ENCODE measurements at regions not wholly inside any gene's neighbourhood (a gene's known extent, or its start where the extent isn't known, plus 50 kb on each side); places are given as distances from the start of the nearest gene placed in this dataset.

GRCh38 chr12:4106621-4107020 is 166.9 kb upstream of the CCND2 start:
- ATAC-seq = no peak
- TF ChIP-seq ZNF565 (CRISPR knock-in tag; conservative IDR thresholded peaks at IDR 0.05; ENCODE audit: low read depth) (no peak), PPARA (CRISPR knock-in tag; IDR thresholded peaks at IDR 0.05; ENCODE audit: borderline replicate concordance) (no peak), ARNTL (CRISPR knock-in tag; IDR thresholded peaks at IDR 0.05; ENCODE audit: borderline replicate concordance, low read depth) (no peak)

DNA sequence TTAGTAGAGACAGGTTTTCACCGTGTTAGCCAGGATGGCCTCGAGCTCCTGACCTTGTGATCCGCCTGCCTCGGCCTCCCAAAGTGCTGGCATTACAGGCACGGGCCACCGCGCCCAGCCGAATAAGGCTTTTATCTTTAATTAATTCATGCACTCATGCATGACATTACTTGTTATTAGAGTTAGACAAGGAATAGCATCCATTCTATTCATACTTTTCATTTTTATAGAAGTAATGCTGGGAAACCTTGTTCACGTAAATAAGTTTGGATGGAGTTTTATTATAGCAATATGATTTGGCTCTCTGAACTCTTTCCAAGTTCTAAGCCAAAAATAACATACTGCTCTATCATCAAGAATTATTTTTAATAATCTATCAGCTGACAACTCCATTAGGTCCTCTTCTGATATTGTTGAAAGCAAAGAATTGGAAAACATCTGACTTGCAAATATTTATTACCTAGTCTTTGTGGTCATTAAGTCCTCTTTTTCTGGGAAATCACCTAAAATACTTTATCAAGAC is 168.8 kb upstream of the CCND2 start:
- no peak for ATAC-seq
- no peak for TF ChIP-seq GLIS3 (CRISPR knock-in tag; IDR thresholded peaks at IDR 0.05)
- no peak for TF ChIP-seq RARB (CRISPR knock-in tag; IDR thresholded peaks at IDR 0.05)
- no peak for TF ChIP-seq ZFP30 (CRISPR knock-in tag; IDR thresholded peaks at IDR 0.05)
- TF ChIP-seq, protein P1, sequence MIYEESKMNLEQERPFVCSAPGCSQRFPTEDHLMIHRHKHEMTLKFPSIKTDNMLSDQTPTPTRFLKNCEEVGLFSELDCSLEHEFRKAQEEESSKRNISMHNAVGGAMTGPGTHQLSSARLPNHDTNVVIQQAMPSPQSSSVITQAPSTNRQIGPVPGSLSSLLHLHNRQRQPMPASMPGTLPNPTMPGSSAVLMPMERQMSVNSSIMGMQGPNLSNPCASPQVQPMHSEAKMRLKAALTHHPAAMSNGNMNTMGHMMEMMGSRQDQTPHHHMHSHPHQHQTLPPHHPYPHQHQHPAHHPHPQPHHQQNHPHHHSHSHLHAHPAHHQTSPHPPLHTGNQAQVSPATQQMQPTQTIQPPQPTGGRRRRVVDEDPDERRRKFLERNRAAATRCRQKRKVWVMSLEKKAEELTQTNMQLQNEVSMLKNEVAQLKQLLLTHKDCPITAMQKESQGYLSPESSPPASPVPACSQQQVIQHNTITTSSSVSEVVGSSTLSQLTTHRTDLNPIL (CRISPR knock-in tag; IDR thresholded peaks at IDR 0.05; ENCODE audit: low read depth) = no peak
- no peak for TF ChIP-seq ESRRG (CRISPR knock-in tag; IDR thresholded peaks at IDR 0.05)
- TF ChIP-seq ZNF8 (CRISPR knock-in tag; IDR thresholded peaks at IDR 0.05) = no peak
- no peak for TF ChIP-seq BACH2 (CRISPR knock-in tag; IDR thresholded peaks at IDR 0.05; ENCODE audit: borderline replicate concordance)
- no peak for TF ChIP-seq SNAI2 (CRISPR knock-in tag; IDR thresholded peaks at IDR 0.05)
- no peak for TF ChIP-seq TOX (CRISPR knock-in tag; IDR thresholded peaks at IDR 0.05; ENCODE audit: borderline replicate concordance)
- TF ChIP-seq, protein P2, sequence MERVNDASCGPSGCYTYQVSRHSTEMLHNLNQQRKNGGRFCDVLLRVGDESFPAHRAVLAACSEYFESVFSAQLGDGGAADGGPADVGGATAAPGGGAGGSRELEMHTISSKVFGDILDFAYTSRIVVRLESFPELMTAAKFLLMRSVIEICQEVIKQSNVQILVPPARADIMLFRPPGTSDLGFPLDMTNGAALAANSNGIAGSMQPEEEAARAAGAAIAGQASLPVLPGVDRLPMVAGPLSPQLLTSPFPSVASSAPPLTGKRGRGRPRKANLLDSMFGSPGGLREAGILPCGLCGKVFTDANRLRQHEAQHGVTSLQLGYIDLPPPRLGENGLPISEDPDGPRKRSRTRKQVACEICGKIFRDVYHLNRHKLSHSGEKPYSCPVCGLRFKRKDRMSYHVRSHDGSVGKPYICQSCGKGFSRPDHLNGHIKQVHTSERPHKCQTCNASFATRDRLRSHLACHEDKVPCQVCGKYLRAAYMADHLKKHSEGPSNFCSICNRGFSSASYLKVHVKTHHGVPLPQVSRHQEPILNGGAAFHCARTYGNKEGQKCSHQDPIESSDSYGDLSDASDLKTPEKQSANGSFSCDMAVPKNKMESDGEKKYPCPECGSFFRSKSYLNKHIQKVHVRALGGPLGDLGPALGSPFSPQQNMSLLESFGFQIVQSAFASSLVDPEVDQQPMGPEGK (CRISPR knock-in tag; IDR thresholded peaks at IDR 0.05; ENCODE audit: borderline replicate concordance) = no peak
- TF ChIP-seq ZNF565 (CRISPR knock-in tag; conservative IDR thresholded peaks at IDR 0.05; ENCODE audit: low read depth) = no peak
- TF ChIP-seq, protein P3, sequence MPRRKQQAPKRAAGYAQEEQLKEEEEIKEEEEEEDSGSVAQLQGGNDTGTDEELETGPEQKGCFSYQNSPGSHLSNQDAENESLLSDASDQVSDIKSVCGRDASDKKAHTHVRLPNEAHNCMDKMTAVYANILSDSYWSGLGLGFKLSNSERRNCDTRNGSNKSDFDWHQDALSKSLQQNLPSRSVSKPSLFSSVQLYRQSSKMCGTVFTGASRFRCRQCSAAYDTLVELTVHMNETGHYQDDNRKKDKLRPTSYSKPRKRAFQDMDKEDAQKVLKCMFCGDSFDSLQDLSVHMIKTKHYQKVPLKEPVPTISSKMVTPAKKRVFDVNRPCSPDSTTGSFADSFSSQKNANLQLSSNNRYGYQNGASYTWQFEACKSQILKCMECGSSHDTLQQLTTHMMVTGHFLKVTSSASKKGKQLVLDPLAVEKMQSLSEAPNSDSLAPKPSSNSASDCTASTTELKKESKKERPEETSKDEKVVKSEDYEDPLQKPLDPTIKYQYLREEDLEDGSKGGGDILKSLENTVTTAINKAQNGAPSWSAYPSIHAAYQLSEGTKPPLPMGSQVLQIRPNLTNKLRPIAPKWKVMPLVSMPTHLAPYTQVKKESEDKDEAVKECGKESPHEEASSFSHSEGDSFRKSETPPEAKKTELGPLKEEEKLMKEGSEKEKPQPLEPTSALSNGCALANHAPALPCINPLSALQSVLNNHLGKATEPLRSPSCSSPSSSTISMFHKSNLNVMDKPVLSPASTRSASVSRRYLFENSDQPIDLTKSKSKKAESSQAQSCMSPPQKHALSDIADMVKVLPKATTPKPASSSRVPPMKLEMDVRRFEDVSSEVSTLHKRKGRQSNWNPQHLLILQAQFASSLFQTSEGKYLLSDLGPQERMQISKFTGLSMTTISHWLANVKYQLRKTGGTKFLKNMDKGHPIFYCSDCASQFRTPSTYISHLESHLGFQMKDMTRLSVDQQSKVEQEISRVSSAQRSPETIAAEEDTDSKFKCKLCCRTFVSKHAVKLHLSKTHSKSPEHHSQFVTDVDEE (CRISPR knock-in tag; IDR thresholded peaks at IDR 0.05) = no peak
- TF ChIP-seq CSDC2 (CRISPR knock-in tag; IDR thresholded peaks at IDR 0.05) = no peak

- ATAC-seq = no peak
- TF ChIP-seq ESRRG (CRISPR knock-in tag; IDR thresholded peaks at IDR 0.05) = no peak
- no peak for TF ChIP-seq ARNTL (CRISPR knock-in tag; IDR thresholded peaks at IDR 0.05; ENCODE audit: borderline replicate concordance, low read depth)
- TF ChIP-seq RARB (CRISPR knock-in tag; IDR thresholded peaks at IDR 0.05) = no peak
- TF ChIP-seq ISL1 (CRISPR knock-in tag; IDR thresholded peaks at IDR 0.05) = no peak
- TF ChIP-seq ZC3H10 (CRISPR knock-in tag; IDR thresholded peaks at IDR 0.05) = no peak
- TF ChIP-seq TCF4 (CRISPR knock-in tag; IDR thresholded peaks at IDR 0.05; ENCODE audit: borderline replicate concordance) = no peak
- TF ChIP-seq, protein P1 (CRISPR knock-in tag; IDR thresholded peaks at IDR 0.05; ENCODE audit: low read depth) = no peak
- no peak for TF ChIP-seq OSR1 (CRISPR knock-in tag; IDR thresholded peaks at IDR 0.05)
- no peak for TF ChIP-seq ZFP30 (CRISPR knock-in tag; IDR thresholded peaks at IDR 0.05)
- no peak for TF ChIP-seq CSRNP3 (CRISPR knock-in tag; IDR thresholded peaks at IDR 0.05)
- TF ChIP-seq ZNF70 (CRISPR knock-in tag; IDR thresholded peaks at IDR 0.05) = no peak
- TF ChIP-seq ZNF565 (CRISPR knock-in tag; conservative IDR thresholded peaks at IDR 0.05; ENCODE audit: low read depth) = no peak
- TF ChIP-seq, protein P3 (CRISPR knock-in tag; IDR thresholded peaks at IDR 0.05) = no peak
Measured at GRCh38 chr12:4099276-4099675, 174.3 kb upstream of the CCND2 start.
